HuH-7.5 (cell line): ENCODE measurements at regions not wholly inside any gene's neighbourhood (a gene's known extent, or its start where the extent isn't known, plus 50 kb on each side); places are given as distances from the start of the nearest gene placed in this dataset.

Source experiments
- DNase-seq: peaks from one replicate; pipeline ENCODE4 v3.0.0; 2011; ENCODE audit warnings: low spot score

GRCh38 chr1:230515451-230516145, 89.5 kb upstream of the PGBD5 start:
- no peak for DNase-seq

- DNase-seq = no peak
Observed at GRCh38 chr1:230510496-230510895, 84.4 kb upstream of the PGBD5 start.

GRCh38 chr1:230509281-230509977, 83.3 kb upstream of the PGBD5 start:
- DNase-seq = no peak

- DNase-seq = no peak
Observed at GRCh38 chr1:230507666-230508402, 81.7 kb upstream of the PGBD5 start.

- DNase-seq = no peak
Observed at GRCh38 chr1:230507236-230507635, 81.1 kb upstream of the PGBD5 start.

GRCh38 chr1:230506451-230506850, 80.3 kb upstream of the PGBD5 start:
- no peak for DNase-seq

GRCh38 chr1:230504310-230504709, 78.2 kb upstream of the PGBD5 start:
- DNase-seq = no peak

GRCh38 chr1:230503726-230504125, 77.6 kb upstream of the PGBD5 start:
- DNase-seq = no peak

- no peak for DNase-seq
Observed at GRCh38 chr1:230502996-230503395, 76.9 kb upstream of the PGBD5 start.

GRCh38 chr1:230502306-230502705, 76.2 kb upstream of the PGBD5 start:
- DNase-seq = no peak

GRCh38 chr1:230501849-230502248, 75.7 kb upstream of the PGBD5 start:
- no peak for DNase-seq

- no peak for DNase-seq
Observed at GRCh38 chr1:230501242-230501641, 75.1 kb upstream of the PGBD5 start.

- no peak for DNase-seq
Observed at GRCh38 chr1:230500063-230500462, 73.9 kb upstream of the PGBD5 start.

GRCh38 chr1:230499496-230499895, 73.4 kb upstream of the PGBD5 start:
- no peak for DNase-seq

- no peak for DNase-seq
Observed at GRCh38 chr1:230498704-230499103, 72.6 kb upstream of the PGBD5 start.

GRCh38 chr1:230496451-230496850, 70.3 kb upstream of the PGBD5 start:
- no peak for DNase-seq

- DNase-seq = no peak
Observed at GRCh38 chr1:230495891-230496385, 69.8 kb upstream of the PGBD5 start.

GRCh38 chr1:230495076-230495475, 68.9 kb upstream of the PGBD5 start:
- no peak for DNase-seq

GRCh38 chr1:230494514-230494913, 68.4 kb upstream of the PGBD5 start:
- DNase-seq = no peak

GRCh38 chr1:230494026-230494425, 67.9 kb upstream of the PGBD5 start:
- DNase-seq = no peak

- no peak for DNase-seq
Observed at GRCh38 chr1:230493264-230493663, 67.1 kb upstream of the PGBD5 start.

GRCh38 chr1:230490436-230490835, 64.3 kb upstream of the PGBD5 start:
- DNase-seq = no peak
